ENCODE measurements at regions not wholly inside any gene's neighbourhood (a gene's known extent, or its start where the extent isn't known, plus 50 kb on each side); places are given as distances from the start of the nearest gene placed in this dataset.

DNA sequence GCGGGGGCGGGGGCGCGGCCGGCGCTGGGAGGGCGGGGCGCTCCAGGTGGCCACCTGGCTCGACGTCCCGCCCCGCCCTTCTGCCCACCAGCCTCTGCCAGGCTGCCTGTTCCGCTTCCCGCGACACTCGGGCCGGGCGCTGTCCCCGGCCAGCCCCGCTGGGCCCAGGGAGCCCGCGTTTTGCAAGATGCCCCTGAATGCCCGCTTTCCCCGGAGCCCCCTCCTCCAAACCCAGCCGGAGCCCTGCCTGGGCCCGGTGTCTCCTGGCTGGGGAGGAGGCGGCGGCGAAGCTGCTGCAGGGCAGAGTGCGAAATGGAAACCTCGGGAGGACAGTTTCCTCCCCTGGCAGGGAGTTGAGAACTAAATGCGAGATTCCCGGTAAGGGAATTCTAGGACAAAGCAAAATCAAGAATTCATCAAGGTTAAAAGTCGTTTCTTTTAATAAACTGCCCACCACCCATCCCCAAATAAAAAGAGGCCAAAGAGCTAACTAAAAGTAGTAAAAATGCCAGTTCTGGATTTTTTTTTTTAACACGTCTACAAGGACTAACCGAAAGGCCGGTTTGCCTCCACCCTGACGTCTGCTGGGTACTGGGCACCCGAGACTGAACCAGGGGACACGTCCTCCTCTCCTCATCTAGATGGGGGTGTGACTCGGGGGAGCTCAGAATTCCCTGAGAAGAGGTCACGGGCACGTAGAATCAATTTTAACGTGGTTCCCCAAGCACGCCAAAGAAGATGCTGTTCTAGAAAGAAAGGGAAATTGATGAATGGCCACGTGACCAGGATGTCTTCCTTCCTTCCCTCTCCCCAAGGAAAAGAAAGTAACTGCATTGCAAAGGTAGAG is 200.4 kb upstream of the NFE2L3 start:
- no peak for DNase-seq (ENCODE audit: low spot score)
- peaks cover 5% of the 10 kb centered on the region for H3K36me3 Mint-ChIP-seq (ENCODE audit: low read depth)
- peaks cover 24% of the 10 kb centered on the region for H3K4me1 Mint-ChIP-seq (ENCODE audit: low read depth)
- peak overlapping the region; percentile 28 for H3K27ac Mint-ChIP-seq (ENCODE audit: unreplicated experiment)
- peaks cover 15% of the 10 kb centered on the region for H3K27me3 Mint-ChIP-seq (ENCODE audit: low read depth)
- H3K4me3 Mint-ChIP-seq (ENCODE audit: unreplicated experiment) = peak overlapping the region; percentile 66
- no peak for TF ChIP-seq CTCF (IDR thresholded peaks at IDR 0.05)
- H3K9me3 Mint-ChIP-seq (ENCODE audit: low read depth) = peaks cover 10% of the 10 kb centered on the region

DNA sequence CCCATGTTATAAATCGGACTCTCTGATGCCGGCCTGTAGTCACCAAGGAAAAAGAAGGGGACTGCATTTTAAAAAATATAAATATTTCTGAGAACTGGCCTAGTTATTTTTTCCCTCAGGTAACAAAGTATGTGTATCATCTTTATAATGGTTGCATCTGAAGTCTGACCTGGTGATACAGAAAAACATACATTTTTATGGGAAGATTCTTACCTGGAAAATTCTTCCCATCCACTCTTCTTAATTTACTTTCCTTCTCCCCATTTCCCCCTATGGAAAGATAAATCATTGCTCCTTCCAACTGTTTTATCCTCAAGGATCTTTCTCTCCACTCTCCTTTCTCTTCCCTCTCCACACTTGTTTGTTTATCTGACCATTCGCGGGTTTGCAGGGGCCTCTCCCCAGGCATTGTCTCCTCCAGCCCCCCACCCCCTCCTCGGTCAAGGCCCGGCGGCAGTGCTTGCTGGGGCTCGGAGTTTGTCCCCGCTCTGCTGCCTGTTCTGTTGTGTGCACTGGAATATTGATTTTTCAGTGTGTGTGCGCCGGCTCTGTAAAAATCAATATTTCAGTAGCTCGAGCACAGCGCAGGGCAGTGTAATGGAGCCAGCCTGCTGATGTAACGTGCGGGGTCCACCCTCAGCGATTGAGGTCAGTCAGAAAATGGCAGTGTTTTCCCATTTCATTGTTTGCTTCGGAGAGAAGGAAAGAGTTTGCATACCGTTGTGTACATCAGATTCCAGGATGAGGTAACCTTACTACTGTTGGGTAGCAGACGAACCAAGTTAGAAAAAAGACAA is 199.5 kb upstream of the NFE2L3 start:
- no peak overlapping the region for H3K27ac Mint-ChIP-seq (ENCODE audit: unreplicated experiment)
- DNase-seq (ENCODE audit: low spot score) = no peak
- H3K4me1 Mint-ChIP-seq (ENCODE audit: low read depth) = peaks cover 24% of the 10 kb centered on the region
- peak overlapping the region; percentile 66 for H3K4me3 Mint-ChIP-seq (ENCODE audit: unreplicated experiment)
- TF ChIP-seq CTCF (IDR thresholded peaks at IDR 0.05) = no peak
- H3K9me3 Mint-ChIP-seq (ENCODE audit: low read depth) = peaks cover 10% of the 10 kb centered on the region
- peaks cover 5% of the 10 kb centered on the region for H3K36me3 Mint-ChIP-seq (ENCODE audit: low read depth)
- H3K27me3 Mint-ChIP-seq (ENCODE audit: low read depth) = peaks cover 15% of the 10 kb centered on the region

DNA sequence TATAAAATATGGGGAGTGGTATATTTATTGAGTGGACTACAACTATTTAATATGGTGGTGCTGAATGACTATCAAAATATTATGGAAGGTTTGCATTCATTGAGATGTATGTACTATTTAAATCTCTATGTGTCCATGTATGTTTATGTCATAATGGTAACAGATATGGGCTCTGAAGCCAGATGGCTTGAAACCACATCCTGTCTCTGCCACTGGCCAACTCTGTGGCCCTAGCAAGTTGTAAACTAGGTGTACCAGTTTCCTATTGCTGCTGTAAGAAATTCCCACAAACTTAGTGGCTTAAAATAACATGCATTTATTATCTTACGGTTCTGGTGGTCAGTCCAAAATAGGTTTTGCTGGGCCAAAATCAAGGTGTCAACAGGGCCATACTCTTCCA is 198.1 kb upstream of the NFE2L3 start:
- Mint-ChIP-seq H3K27ac (ENCODE audit: unreplicated experiment) (no peak overlapping the region), H3K9me3 (ENCODE audit: low read depth) (peaks cover 10% of the 10 kb centered on the region), H3K36me3 (ENCODE audit: low read depth) (peaks cover 5% of the 10 kb centered on the region), H3K4me1 (ENCODE audit: low read depth) (peaks cover 22% of the 10 kb centered on the region), H3K4me3 (ENCODE audit: unreplicated experiment) (no peak overlapping the region), H3K27me3 (ENCODE audit: low read depth) (peaks cover 21% of the 10 kb centered on the region)
- TF ChIP-seq CTCF (IDR thresholded peaks at IDR 0.05) = no peak
- DNase-seq (ENCODE audit: low spot score) = no peak

- Mint-ChIP-seq H3K4me1 (ENCODE audit: low read depth) (peaks cover 17% of the 10 kb centered on the region), H3K36me3 (ENCODE audit: low read depth) (peaks cover 5% of the 10 kb centered on the region), H3K27ac (ENCODE audit: unreplicated experiment) (no peak overlapping the region), H3K4me3 (ENCODE audit: unreplicated experiment) (no peak overlapping the region), H3K27me3 (ENCODE audit: low read depth) (peaks cover 25% of the 10 kb centered on the region), H3K9me3 (ENCODE audit: low read depth) (peaks cover 10% of the 10 kb centered on the region)
- TF ChIP-seq CTCF (IDR thresholded peaks at IDR 0.05) = no peak
- no peak for DNase-seq (ENCODE audit: low spot score)
Measured at GRCh38 chr7:25954395-25954794, 197.6 kb upstream of the NFE2L3 start.

DNA sequence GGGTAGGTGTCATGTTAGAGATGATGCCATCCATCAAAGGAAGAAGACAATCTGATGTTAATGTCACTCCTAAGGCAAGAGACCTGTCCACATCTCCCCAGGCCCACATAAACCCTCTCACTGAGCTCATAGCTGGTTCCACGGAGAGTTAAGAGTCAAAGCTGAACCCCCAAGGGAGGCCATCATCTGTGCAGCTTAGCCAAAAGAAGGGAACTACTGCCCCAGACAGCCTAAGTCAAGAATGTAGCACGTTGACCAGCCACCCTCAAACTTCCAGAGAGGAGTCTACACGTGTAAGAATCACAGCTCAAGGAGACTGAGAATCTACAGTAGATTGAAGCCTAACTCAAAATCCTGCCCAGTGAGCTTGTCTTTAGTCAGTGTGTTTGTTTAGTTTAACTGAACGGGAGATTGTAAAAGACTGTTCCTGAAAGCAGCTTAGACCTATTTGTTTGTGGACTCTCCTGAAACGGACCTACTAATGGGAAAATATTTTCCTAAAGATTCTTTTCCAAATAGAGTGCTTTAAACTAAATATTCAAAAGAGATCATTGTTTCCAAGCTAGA is 192.7 kb upstream of the NFE2L3 start:
- Mint-ChIP-seq H3K9me3 (ENCODE audit: low read depth) (peaks cover 6% of the 10 kb centered on the region), H3K27ac (ENCODE audit: unreplicated experiment) (no peak overlapping the region)

More for the DNA sequence above, 192.7 kb upstream of the NFE2L3 start:
- no peak for DNase-seq (ENCODE audit: low spot score)
- H3K4me1 Mint-ChIP-seq (ENCODE audit: low read depth) = no peaks in the 10 kb centered on the region
- H3K4me3 Mint-ChIP-seq (ENCODE audit: unreplicated experiment) = no peak overlapping the region
- H3K36me3 Mint-ChIP-seq (ENCODE audit: low read depth) = peaks cover 3% of the 10 kb centered on the region
- H3K27me3 Mint-ChIP-seq (ENCODE audit: low read depth) = peaks cover 58% of the 10 kb centered on the region
- no peak for TF ChIP-seq CTCF (IDR thresholded peaks at IDR 0.05)

All from chondrocyte (in vitro differentiated cells).